ENCODE measurements at regions not wholly inside any gene's neighbourhood (a gene's known extent, or its start where the extent isn't known, plus 50 kb on each side); places are given as distances from the start of the nearest gene placed in this dataset.

DNA sequence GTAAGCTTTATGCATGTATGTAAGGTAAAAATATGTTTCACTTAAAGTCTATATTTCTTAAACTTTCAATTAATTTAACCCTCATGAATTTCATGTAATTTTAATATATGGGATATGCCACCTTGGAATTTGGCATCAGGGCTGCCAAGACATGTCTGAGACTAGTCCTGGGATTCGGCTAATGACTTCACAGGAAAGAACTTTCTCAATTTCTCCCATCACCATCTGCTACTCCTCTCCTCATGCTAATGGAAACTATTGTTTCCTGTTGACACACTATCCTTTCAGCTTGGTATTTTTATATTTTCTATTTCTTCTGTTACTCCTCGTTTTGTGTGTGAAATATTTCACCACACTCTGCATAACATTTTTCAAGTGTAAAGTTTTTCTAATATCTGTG is 205.9 kb downstream of the ARL4A start:
- Histone ChIP-seq H3K27ac (no peak overlapping the region), H3K27me3 (no peaks in the 10 kb centered on the region), H3K36me3 (no peaks in the 10 kb centered on the region), H3K9me3 (no peaks in the 10 kb centered on the region), H3K4me3 (no peak overlapping the region), H3K4me1 (peaks cover 0 to 10% (median 2%) of the 10 kb centered on the region in 4 donors)
- DNase-seq = no peak
- TF ChIP-seq, protein P1, sequence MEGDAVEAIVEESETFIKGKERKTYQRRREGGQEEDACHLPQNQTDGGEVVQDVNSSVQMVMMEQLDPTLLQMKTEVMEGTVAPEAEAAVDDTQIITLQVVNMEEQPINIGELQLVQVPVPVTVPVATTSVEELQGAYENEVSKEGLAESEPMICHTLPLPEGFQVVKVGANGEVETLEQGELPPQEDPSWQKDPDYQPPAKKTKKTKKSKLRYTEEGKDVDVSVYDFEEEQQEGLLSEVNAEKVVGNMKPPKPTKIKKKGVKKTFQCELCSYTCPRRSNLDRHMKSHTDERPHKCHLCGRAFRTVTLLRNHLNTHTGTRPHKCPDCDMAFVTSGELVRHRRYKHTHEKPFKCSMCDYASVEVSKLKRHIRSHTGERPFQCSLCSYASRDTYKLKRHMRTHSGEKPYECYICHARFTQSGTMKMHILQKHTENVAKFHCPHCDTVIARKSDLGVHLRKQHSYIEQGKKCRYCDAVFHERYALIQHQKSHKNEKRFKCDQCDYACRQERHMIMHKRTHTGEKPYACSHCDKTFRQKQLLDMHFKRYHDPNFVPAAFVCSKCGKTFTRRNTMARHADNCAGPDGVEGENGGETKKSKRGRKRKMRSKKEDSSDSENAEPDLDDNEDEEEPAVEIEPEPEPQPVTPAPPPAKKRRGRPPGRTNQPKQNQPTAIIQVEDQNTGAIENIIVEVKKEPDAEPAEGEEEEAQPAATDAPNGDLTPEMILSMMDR (IDR thresholded peaks at IDR 0.05) = no peak
- intact Hi-C loops (cut with DNase I; ENCODE audit: low total_unique reads) = no loop called here

GRCh38 chr7:12895296-12895695 is 207.9 kb downstream of the ARL4A start:
- Histone ChIP-seq H3K4me3 (no peak overlapping the region), H3K27ac (no peak overlapping the region), H3K4me1 (no peaks in the 10 kb centered on the region), H3K27me3 (no peaks in the 10 kb centered on the region), H3K9me3 (no peaks in the 10 kb centered on the region), H3K36me3 (no peaks in the 10 kb centered on the region)
- TF ChIP-seq, protein P1 (IDR thresholded peaks at IDR 0.05) = no peak
- DNase-seq = no peak
- intact Hi-C loops (cut with DNase I; ENCODE audit: low total_unique reads) = no loop called here

DNA sequence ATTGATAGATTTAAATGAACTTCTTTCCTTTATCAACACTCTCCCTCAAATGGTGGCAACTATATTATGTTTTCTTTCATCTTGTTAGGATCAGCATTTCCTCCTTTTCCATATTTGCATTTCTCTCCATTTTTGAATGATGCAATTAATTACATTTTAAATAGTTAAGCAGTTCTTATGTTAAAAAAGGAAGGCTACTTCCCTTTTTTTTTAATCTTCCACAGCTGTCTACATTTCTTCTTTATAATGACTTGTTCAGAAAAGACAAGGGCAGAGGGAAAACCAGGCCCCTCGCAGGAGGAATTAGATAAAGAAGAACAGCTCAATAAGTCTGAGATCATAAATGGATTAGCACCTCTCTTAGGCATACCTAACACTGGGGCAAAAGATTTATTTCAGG is 208.9 kb downstream of the ARL4A start:
- Histone ChIP-seq H3K4me3 (no peak overlapping the region), H3K9me3 (no peaks in the 10 kb centered on the region), H3K36me3 (no peaks in the 10 kb centered on the region), H3K27ac (no peak overlapping the region), H3K4me1 (no peaks in the 10 kb centered on the region), H3K27me3 (no peaks in the 10 kb centered on the region)
- intact Hi-C loops (cut with DNase I; ENCODE audit: low total_unique reads) = no loop called here
- TF ChIP-seq, protein P1 (IDR thresholded peaks at IDR 0.05) = no peak
- DNase-seq = no peak

DNA sequence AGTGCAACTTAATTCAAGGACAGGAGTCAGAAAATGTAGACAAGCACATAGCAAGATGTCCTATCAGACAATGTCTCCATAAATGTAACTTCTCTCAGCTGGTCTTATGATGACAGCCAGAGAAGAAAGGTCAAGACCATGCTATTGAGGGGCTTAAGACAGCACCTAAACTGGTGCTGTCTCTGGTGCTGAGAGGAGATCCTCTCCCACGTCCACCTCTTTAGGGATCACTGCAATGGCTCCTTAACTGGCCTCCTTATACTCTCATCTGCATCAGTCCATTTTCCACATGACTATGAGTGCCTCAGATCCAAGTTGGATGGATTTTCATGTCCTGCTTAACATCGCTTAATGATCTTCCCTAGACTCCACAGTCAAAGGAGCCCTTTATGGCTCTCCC is 210.6 kb downstream of the ARL4A start:
- TF ChIP-seq, protein P1 (IDR thresholded peaks at IDR 0.05) = no peak
- Histone ChIP-seq H3K9me3 (no peaks in the 10 kb centered on the region), H3K36me3 (no peaks in the 10 kb centered on the region), H3K4me3 (no peak overlapping the region), H3K27ac (no peak overlapping the region), H3K27me3 (no peaks in the 10 kb centered on the region), H3K4me1 (no peaks in the 10 kb centered on the region)
- intact Hi-C loops (cut with DNase I; ENCODE audit: low total_unique reads) = no loop called here
- DNase-seq = no peak

DNA sequence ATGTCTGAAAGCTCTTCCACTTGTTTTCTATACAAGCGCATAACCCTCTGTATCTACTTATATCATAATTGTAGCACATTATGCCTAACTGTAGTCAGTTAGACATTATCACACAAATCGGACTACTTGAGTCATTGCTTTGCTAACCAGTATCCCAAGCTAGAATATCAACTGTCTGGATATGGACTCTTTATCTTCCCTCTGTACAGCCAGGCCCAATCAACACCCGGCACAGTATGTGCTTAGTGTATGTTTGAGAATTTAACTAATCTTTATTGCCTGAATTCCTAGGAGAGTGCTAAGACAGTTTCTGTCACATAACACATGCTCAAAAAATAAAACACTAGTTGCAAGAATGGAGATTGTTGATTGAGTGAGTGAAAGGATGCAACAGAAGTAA is 211.2 kb downstream of the ARL4A start:
- no peak for DNase-seq
- TF ChIP-seq, protein P1 (IDR thresholded peaks at IDR 0.05) = no peak
- no peaks in the 10 kb centered on the region for H3K36me3 ChIP-seq
- intact Hi-C loops (cut with DNase I; ENCODE audit: low total_unique reads) = no loop called here
- H3K4me1 ChIP-seq = no peaks in the 10 kb centered on the region
- H3K4me3 ChIP-seq = no peak overlapping the region
- no peaks in the 10 kb centered on the region for H3K9me3 ChIP-seq
- no peaks in the 10 kb centered on the region for H3K27me3 ChIP-seq
- no peak overlapping the region for H3K27ac ChIP-seq

GRCh38 chr7:12905671-12906070 is 218.2 kb downstream of the ARL4A start:
- intact Hi-C loops (cut with DNase I; ENCODE audit: low total_unique reads) = no loop called here
- H3K9me3 ChIP-seq = no peaks in the 10 kb centered on the region

More at GRCh38 chr7:12905671-12906070, 218.2 kb downstream of the ARL4A start:
- no peak for DNase-seq
- TF ChIP-seq, protein P1 (IDR thresholded peaks at IDR 0.05) = no peak
- Histone ChIP-seq H3K27me3 (no peaks in the 10 kb centered on the region), H3K27ac (no peak overlapping the region), H3K4me1 (no peaks in the 10 kb centered on the region), H3K4me3 (no peak overlapping the region), H3K36me3 (no peaks in the 10 kb centered on the region)
